GM19468 (cell line): ENCODE measurements at regions not wholly inside any gene's neighbourhood (a gene's known extent, or its start where the extent isn't known, plus 50 kb on each side); places are given as distances from the start of the nearest gene placed in this dataset.
"Not testable (repeated sequence)": the region's sequence is repeated elsewhere in the genome, so short reads cannot be mapped to it uniquely, and the experiment has no call there.

Source experiments
- ATAC-seq: cut with Tn5 transposase; IDR thresholded peaks from one replicate; pipeline ENCODE4 v1.9.1; 2021; ENCODE audit warnings: mild to moderate bottlenecking, moderate library complexity, moderate number of reproducible peaks; ENCODE audit not compliant: unreplicated experiment; ENCODE audit errors: extremely low read depth

GRCh38 chr3:78204977-78205376 lies 1165.1 kb downstream of the ROBO2 start:
- ATAC-seq, result no peak

- ATAC-seq, result no peak
Measured at GRCh38 chr3:78221300-78221699, 1181.4 kb downstream of the ROBO2 start.

GRCh38 chr3:78221796-78222195 lies 1181.9 kb downstream of the ROBO2 start:
- no peak for ATAC-seq

GRCh38 chr3:78235841-78236240 lies 1195.9 kb downstream of the ROBO2 start:
- no peak for ATAC-seq

GRCh38 chr3:78238811-78239210 lies 1198.9 kb downstream of the ROBO2 start:
- ATAC-seq, result no peak

GRCh38 chr3:78242724-78243123 lies 1202.8 kb downstream of the ROBO2 start:
- no peak for ATAC-seq

- ATAC-seq, result no peak
Measured at GRCh38 chr3:78244136-78244535, 1204.2 kb downstream of the ROBO2 start.

- no peak for ATAC-seq
Measured at GRCh38 chr3:78249294-78249693, 1209.4 kb downstream of the ROBO2 start.

- ATAC-seq, result no peak
Measured at GRCh38 chr3:78253860-78254259, 1214.0 kb downstream of the ROBO2 start.

- ATAC-seq, result no peak
Measured at GRCh38 chr3:78255403-78255802, 1215.5 kb downstream of the ROBO2 start.

GRCh38 chr3:78256123-78256522 lies 1216.2 kb downstream of the ROBO2 start:
- ATAC-seq, result no peak

- ATAC-seq, result no peak
Measured at GRCh38 chr3:78257951-78258530, 1218.1 kb downstream of the ROBO2 start.

GRCh38 chr3:78258798-78259197 lies 1218.9 kb downstream of the ROBO2 start:
- ATAC-seq, result no peak

- ATAC-seq, result no peak
Measured at GRCh38 chr3:78260388-78260787, 1220.5 kb downstream of the ROBO2 start.

- ATAC-seq, result not testable (repeated sequence)
Measured at GRCh38 chr3:78266550-78266949, 1226.7 kb downstream of the ROBO2 start.

GRCh38 chr3:78267235-78267634 lies 1227.3 kb downstream of the ROBO2 start:
- ATAC-seq, result no peak

GRCh38 chr3:78268087-78268486 lies 1228.2 kb downstream of the ROBO2 start:
- ATAC-seq, result no peak

- no peak for ATAC-seq
Measured at GRCh38 chr3:78268716-78269668, 1229.1 kb downstream of the ROBO2 start.

GRCh38 chr3:78273326-78273725 lies 1233.4 kb downstream of the ROBO2 start:
- no peak for ATAC-seq

- ATAC-seq, result no peak
Measured at GRCh38 chr3:78274475-78275065, 1234.7 kb downstream of the ROBO2 start.

- ATAC-seq, result no peak
Measured at GRCh38 chr3:78275420-78275852, 1235.5 kb downstream of the ROBO2 start.
